Osteocyte (in vitro differentiated cells): ENCODE measurements at regions not wholly inside any gene's neighbourhood (a gene's known extent, or its start where the extent isn't known, plus 50 kb on each side); places are given as distances from the start of the nearest gene placed in this dataset.

ENCODE experiments used
- DNase-seq: peaks from one replicate; pipeline ENCODE4 v3.0.0; 2021; ENCODE audit warnings: mixed read lengths; ENCODE audit not compliant: unreplicated experiment; ENCODE audit errors: extremely low spot score
- H3K27ac Mint-ChIP-seq: one replicate; pipeline ENCODE4 v1.8.0; 2021; ENCODE audit warnings: mild to moderate bottlenecking, mixed read lengths; ENCODE audit not compliant: unreplicated experiment
- H3K27me3 Mint-ChIP-seq: one replicate; pipeline ENCODE4 v1.8.0; 2021; ENCODE audit warnings: mixed read lengths; ENCODE audit not compliant: unreplicated experiment
- H3K36me3 Mint-ChIP-seq: one replicate; pipeline ENCODE4 v1.8.0; 2021; ENCODE audit warnings: mixed read lengths; ENCODE audit not compliant: unreplicated experiment
- H3K4me1 Mint-ChIP-seq: one replicate; pipeline ENCODE4 v1.8.0; 2021; ENCODE audit warnings: mixed read lengths; ENCODE audit not compliant: unreplicated experiment
- H3K4me3 Mint-ChIP-seq: one replicate; pipeline ENCODE4 v1.8.0; 2021; ENCODE audit warnings: mild to moderate bottlenecking, moderate library complexity, mixed read lengths; ENCODE audit not compliant: unreplicated experiment
- H3K9me3 Mint-ChIP-seq: one replicate; pipeline ENCODE4 v1.8.0; 2021; ENCODE audit warnings: mixed read lengths; ENCODE audit not compliant: unreplicated experiment
- CTCF ChIP-seq: fragments of 200-600 bp; sonication (generic); IDR thresholded peaks from 2 replicates; pipeline ENCODE4 v1.5.0; 2021; ENCODE audit warnings: antibody characterized with exemption, mild to moderate bottlenecking, moderate library complexity

GRCh38 chr5:167684251-167684650 lies 607.2 kb upstream of the WWC1 start:
- no peak overlapping the region for H3K4me3 Mint-ChIP-seq
- DNase-seq, result no peak

GRCh38 chr5:167688341-167689130 lies 602.9 kb upstream of the WWC1 start:
- Mint-ChIP-seq H3K4me3 (no peak overlapping the region), H3K27me3 (no peaks in the 10 kb centered on the region), H3K4me1 (peaks cover 10% of the 10 kb centered on the region), H3K27ac (no peak overlapping the region), H3K36me3 (no peaks in the 10 kb centered on the region), H3K9me3 (no peaks in the 10 kb centered on the region)
- TF ChIP-seq CTCF, result no peak
- no peak for DNase-seq

More at GRCh38 chr5:167684251-167684650, 607.2 kb upstream of the WWC1 start:
- no peak overlapping the region for H3K27ac Mint-ChIP-seq
- H3K4me1 Mint-ChIP-seq, result peaks cover 10% of the 10 kb centered on the region
- no peak for TF ChIP-seq CTCF
- H3K9me3 Mint-ChIP-seq, result peaks cover 3% of the 10 kb centered on the region
- H3K36me3 Mint-ChIP-seq, result no peaks in the 10 kb centered on the region
- H3K27me3 Mint-ChIP-seq, result no peaks in the 10 kb centered on the region

- H3K36me3 Mint-ChIP-seq, result no peaks in the 10 kb centered on the region
- H3K9me3 Mint-ChIP-seq, result peaks cover 5% of the 10 kb centered on the region
- peaks cover 12% of the 10 kb centered on the region for H3K4me1 Mint-ChIP-seq
- DNase-seq, result no peak
- no peaks in the 10 kb centered on the region for H3K27me3 Mint-ChIP-seq
- no peak for TF ChIP-seq CTCF
- no peak overlapping the region for H3K27ac Mint-ChIP-seq
- H3K4me3 Mint-ChIP-seq, result no peak overlapping the region
Measured at GRCh38 chr5:167694325-167695147, 596.9 kb upstream of the WWC1 start.

GRCh38 chr5:167696558-167697314 lies 594.7 kb upstream of the WWC1 start:
- H3K27me3 Mint-ChIP-seq, result no peaks in the 10 kb centered on the region
- no peak for DNase-seq
- TF ChIP-seq CTCF, result no peak
- H3K36me3 Mint-ChIP-seq, result no peaks in the 10 kb centered on the region
- H3K4me1 Mint-ChIP-seq, result peaks cover 22% of the 10 kb centered on the region
- peaks cover 5% of the 10 kb centered on the region for H3K9me3 Mint-ChIP-seq
- no peak overlapping the region for H3K4me3 Mint-ChIP-seq
- no peak overlapping the region for H3K27ac Mint-ChIP-seq
